ENCODE measurements at regions not wholly inside any gene's neighbourhood (a gene's known extent, or its start where the extent isn't known, plus 50 kb on each side); places are given as distances from the start of the nearest gene placed in this dataset.
"Not testable (repeated sequence)": the region's sequence is repeated elsewhere in the genome, so short reads cannot be mapped to it uniquely, and the experiment has no call there.

GRCh38 chr19:31534231-31534630 lies 185.0 kb upstream of the TSHZ3 start:
- DNase-seq, result no peak
- TF ChIP-seq GATA1 (IDR thresholded peaks at IDR 0.05; ENCODE audit: low read depth, low read length) (no peak), POLR2A (IDR thresholded peaks at IDR 0.05; ENCODE audit: low read length) (no peak)

- TF ChIP-seq GATA1 (IDR thresholded peaks at IDR 0.05; ENCODE audit: low read depth, low read length) (no peak), POLR2A (IDR thresholded peaks at IDR 0.05; ENCODE audit: low read length) (no peak)
Observed at GRCh38 chr19:31534786-31535657, 185.8 kb upstream of the TSHZ3 start.

GRCh38 chr19:31535691-31536460 lies 186.6 kb upstream of the TSHZ3 start:
- DNase-seq, result no peak
- no peak for TF ChIP-seq POLR2A (IDR thresholded peaks at IDR 0.05; ENCODE audit: low read length)
- TF ChIP-seq GATA1 (IDR thresholded peaks at IDR 0.05; ENCODE audit: low read depth, low read length), result no peak

More at GRCh38 chr19:31534786-31535657, 185.8 kb upstream of the TSHZ3 start:
- no peak for DNase-seq

- DNase-seq, result no peak
- TF ChIP-seq GATA1 (IDR thresholded peaks at IDR 0.05; ENCODE audit: low read depth, low read length), result no peak
- TF ChIP-seq POLR2A (IDR thresholded peaks at IDR 0.05; ENCODE audit: low read length), result no peak
Observed at GRCh38 chr19:31537136-31537535, 187.9 kb upstream of the TSHZ3 start.

GRCh38 chr19:31537902-31538301 lies 188.7 kb upstream of the TSHZ3 start:
- not testable (repeated sequence) for DNase-seq

- no peak for DNase-seq
- TF ChIP-seq GATA1 (IDR thresholded peaks at IDR 0.05; ENCODE audit: low read depth, low read length), result no peak
Observed at GRCh38 chr19:31538879-31539278, 189.6 kb upstream of the TSHZ3 start.

GRCh38 chr19:31539386-31539785 lies 190.2 kb upstream of the TSHZ3 start:
- no peak for DNase-seq
- TF ChIP-seq GATA1 (IDR thresholded peaks at IDR 0.05; ENCODE audit: low read depth, low read length) (no peak), POLR2A (IDR thresholded peaks at IDR 0.05; ENCODE audit: low read length) (no peak)

- DNase-seq, result no peak
Observed at GRCh38 chr19:31541396-31541795, 192.2 kb upstream of the TSHZ3 start.

GRCh38 chr19:31543456-31543855 lies 194.2 kb upstream of the TSHZ3 start:
- no peak for DNase-seq
- no peak for TF ChIP-seq POLR2A (IDR thresholded peaks at IDR 0.05; ENCODE audit: low read length)
- no peak for TF ChIP-seq GATA1 (IDR thresholded peaks at IDR 0.05; ENCODE audit: low read depth, low read length)

More at GRCh38 chr19:31541396-31541795, 192.2 kb upstream of the TSHZ3 start:
- TF ChIP-seq POLR2A (IDR thresholded peaks at IDR 0.05; ENCODE audit: low read length), result no peak
- no peak for TF ChIP-seq GATA1 (IDR thresholded peaks at IDR 0.05; ENCODE audit: low read depth, low read length)

- TF ChIP-seq GATA1 (IDR thresholded peaks at IDR 0.05; ENCODE audit: low read depth, low read length), result no peak
- TF ChIP-seq POLR2A (IDR thresholded peaks at IDR 0.05; ENCODE audit: low read length), result no peak
- no peak for DNase-seq
Observed at GRCh38 chr19:31545777-31546176, 196.5 kb upstream of the TSHZ3 start.

GRCh38 chr19:31546205-31546960 lies 197.1 kb upstream of the TSHZ3 start:
- no peak for DNase-seq
- TF ChIP-seq POLR2A (IDR thresholded peaks at IDR 0.05; ENCODE audit: low read length) (no peak), GATA1 (IDR thresholded peaks at IDR 0.05; ENCODE audit: low read depth, low read length) (no peak)

- DNase-seq, result peak in 1 of 2 experiments; percentile 17
- TF ChIP-seq POLR2A (IDR thresholded peaks at IDR 0.05; ENCODE audit: low read length) (no peak), GATA1 (IDR thresholded peaks at IDR 0.05; ENCODE audit: low read depth, low read length) (no peak)
Observed at GRCh38 chr19:31548941-31549340, 199.7 kb upstream of the TSHZ3 start.

- no peak for TF ChIP-seq POLR2A (IDR thresholded peaks at IDR 0.05; ENCODE audit: low read length)
- no peak for TF ChIP-seq GATA1 (IDR thresholded peaks at IDR 0.05; ENCODE audit: low read depth, low read length)
Observed at GRCh38 chr19:31553112-31553845, 204.0 kb upstream of the TSHZ3 start.

More at GRCh38 chr19:31553112-31553845, 204.0 kb upstream of the TSHZ3 start:
- DNase-seq, result no peak
